Skin of body (tissue), 1 donor: ENCODE measurements at regions not wholly inside any gene's neighbourhood (a gene's known extent, or its start where the extent isn't known, plus 50 kb on each side); places are given as distances from the start of the nearest gene placed in this dataset.

Experiments used
- DNase-seq: peaks from one replicate; lab custom pipeline; 2025; lab: John Stamatoyannopoulos, UW

DNA sequence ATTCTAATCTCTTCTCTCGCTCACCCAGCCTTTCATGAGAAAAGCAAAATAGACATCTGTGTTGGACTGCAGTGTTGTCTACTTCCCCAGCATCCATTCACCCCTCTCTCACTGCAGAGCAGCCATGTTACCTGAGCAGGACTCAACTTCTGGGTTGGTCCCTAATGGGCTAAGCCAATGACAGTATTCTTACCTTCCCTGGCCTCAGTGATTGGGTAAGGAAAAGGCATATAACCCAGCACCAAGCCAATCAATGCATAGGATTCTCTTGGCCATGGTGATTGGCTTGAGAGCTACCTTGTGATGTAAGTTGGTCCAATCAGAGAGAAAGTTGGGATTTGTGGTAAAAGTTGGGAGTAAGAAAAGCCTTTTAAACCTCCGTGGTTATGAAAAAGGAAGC, 99.8 kb upstream of the NECTIN1 start:
- DNase-seq, result no peak

DNA sequence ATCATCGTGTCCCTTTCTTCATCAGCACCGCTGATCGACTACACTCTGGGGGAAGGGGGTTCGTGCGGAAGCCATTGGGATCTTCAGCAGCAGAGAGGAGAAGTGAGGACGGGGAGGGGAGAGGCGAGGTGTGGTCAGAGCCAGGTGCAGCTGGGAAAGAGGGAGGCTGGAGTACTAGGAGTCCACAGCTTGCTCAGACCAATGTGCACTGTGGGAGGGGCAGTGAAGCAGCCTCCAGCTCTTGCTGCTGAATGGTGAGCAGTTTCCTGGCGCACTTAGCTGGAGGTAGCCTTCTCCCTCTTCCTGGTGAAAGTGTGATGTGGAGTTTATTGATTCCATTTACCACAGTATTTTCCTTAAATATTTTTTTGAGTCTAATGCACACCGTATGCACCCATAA, 99.0 kb upstream of the NECTIN1 start:
- no peak for DNase-seq

GRCh38 chr11:119827113-119827512, 98.1 kb upstream of the NECTIN1 start:
- DNase-seq, result no peak

DNA sequence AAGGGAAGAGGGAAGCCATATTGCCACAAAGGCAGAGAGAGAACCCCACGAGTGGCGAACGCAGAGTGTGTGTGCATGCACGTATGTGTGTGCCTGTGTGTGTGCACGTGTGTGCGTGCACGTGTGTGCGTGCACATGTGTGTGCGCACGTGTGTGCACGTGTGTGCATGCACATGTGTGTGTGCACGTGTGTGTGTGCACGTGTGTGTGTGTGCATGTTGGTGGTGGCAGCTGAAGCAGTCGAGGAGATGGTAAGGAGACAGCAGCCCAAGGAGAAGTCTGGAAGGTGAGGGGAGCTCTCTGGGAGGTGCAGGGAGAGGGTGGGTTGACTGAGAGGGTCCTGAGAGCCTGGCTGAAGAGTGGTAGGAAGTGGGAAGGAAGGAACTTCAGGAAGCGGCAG, 94.1 kb upstream of the NECTIN1 start:
- DNase-seq, result no peak

GRCh38 chr11:119816660-119817059, 87.7 kb upstream of the NECTIN1 start:
- DNase-seq, result no peak

DNA sequence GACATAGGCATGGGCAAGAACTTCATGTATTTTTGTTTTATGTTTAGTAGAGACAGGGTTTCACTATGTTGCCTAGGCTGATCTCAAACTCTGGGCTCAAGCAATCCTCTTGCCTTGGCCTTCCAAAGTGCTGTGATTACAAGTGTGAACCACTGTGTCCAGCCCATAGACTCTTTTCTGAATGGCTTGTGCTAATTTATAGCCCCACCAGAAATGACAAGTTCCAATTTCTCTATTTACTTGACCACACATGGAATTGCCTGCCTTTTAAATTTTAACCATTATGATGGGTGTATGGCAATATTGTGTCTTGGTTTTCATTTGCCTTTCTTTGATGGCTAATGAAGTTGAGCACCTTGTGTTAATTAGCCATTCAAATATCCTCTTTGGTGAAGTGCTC, 85.8 kb upstream of the NECTIN1 start:
- DNase-seq, result no peak

GRCh38 chr11:119810478-119811232, 81.7 kb upstream of the NECTIN1 start:
- DNase-seq, result no peak

DNA sequence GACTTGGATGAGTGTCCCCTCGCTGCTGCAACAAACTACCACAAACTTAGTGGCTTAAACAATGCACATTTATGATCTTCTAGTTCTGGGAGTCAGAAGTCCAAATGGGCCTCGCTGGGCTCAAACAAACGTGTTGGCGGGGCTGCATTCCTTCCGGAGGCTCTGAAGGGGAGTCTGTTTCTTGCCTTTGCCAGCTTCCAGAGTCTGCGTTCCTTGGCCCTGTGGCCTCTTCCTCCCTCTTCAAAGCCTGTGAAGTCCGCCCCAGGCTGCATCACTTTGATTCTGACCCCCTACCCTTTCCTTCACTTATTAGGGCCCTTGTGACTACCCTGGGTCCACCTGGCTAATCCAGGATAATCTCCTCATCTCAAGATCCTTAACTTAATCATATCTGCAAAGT, 80.3 kb upstream of the NECTIN1 start:
- DNase-seq, result no peak

GRCh38 chr11:119808407-119809185, 79.6 kb upstream of the NECTIN1 start:
- no peak for DNase-seq

GRCh38 chr11:119807841-119808240, 78.8 kb upstream of the NECTIN1 start:
- DNase-seq, result no peak

DNA sequence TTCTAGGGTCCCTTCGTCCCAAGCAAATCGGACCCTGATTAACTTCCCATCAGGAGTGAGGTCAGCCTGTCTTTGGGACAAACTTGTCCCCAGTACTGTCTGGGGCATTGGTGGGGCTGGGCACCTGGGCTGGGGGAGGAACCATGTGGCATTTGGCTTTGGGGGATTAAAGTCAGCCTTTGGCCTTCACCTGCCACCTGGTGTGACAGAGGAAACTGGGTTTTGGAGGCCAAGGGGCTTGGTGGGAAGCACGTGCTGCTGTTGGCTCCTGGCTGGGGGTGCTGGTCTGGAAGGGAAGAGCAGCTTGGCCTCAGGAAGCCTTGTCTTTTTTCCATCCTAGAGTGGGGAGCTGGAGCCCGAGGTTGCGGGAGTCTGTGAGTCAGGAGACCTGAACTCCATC, 78.4 kb upstream of the NECTIN1 start:
- DNase-seq, result no peak

DNA sequence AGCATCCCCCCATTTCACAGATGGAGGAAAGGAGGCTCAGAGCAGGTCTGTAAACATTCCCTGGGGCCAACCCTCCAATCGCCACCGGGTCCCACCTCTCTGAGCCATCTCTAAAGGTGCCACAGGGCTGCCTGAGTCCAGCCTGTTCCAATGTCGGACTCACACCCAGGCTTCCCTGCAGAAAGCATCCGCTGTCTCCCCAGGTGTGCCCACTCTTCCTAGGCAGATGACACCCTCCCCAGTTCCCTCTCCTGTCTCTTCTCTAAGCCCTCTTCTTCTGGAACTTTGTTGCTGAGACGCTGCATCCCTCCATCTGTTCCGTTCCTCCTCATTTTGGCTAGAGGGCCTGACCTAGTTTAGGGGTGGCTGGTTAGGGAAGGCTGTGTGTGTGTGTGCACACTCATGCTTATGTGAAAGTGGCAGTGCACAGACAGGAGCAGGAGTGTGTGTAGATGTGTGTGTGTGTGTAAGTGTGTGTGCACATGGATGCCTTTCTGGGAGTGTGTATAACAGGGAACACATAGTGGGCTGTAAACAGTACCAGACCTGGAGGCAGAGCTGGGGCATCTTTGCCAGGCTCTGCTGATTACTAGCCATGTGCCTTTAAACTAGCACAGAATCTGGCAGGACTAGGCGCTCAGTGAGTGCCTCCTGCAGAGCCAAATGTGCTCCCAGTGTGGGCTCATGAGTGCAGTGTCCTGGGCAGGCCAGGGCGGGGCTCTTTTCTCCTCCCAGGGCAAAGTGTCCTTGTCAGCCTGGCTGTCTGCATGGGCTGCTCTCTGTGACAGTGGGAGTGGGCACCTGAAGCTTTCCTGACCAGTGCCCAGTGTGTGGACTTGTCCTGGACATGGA, 77.3 kb upstream of the NECTIN1 start:
- DNase-seq, result no peak

DNA sequence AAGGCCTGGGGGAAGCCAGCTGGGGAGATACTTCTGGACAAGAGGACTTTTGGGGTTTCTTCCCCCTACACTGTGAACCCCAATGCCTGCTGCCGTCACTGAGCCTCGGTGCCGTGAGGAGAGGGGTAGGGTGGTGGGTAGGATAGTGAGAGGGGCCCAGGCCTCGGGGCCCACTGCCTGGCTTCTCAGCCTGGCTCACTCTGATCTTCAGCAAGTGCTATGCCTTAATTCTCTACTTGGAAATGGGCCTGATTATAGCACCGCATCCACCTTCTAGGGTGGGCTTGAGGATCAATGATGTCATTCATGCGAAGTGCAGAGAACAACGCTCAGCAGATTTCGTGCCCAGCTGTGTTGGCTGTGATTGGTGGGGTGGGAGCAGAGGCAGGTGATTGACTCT, 76.7 kb upstream of the NECTIN1 start:
- DNase-seq, result no peak

DNA sequence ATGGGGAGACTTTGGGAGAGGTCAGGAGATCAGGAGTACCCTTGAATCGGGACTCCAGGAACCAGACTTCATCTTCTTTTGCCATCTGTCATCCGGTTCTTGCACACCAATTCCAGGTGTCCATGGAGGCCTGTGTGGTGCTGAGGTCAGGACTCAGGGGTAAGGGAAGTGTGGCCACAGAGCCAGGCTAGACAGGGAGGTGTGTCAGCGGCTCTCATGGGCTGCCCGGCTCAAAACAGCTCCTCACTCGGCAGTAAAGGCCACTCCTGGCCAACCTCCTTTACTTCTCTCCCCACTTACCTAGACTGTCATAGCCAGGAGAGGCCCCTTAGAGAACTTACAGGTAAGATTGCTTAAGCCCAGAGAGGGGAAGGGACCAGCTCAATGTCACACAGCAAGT, 75.7 kb upstream of the NECTIN1 start:
- DNase-seq, result no peak

DNA sequence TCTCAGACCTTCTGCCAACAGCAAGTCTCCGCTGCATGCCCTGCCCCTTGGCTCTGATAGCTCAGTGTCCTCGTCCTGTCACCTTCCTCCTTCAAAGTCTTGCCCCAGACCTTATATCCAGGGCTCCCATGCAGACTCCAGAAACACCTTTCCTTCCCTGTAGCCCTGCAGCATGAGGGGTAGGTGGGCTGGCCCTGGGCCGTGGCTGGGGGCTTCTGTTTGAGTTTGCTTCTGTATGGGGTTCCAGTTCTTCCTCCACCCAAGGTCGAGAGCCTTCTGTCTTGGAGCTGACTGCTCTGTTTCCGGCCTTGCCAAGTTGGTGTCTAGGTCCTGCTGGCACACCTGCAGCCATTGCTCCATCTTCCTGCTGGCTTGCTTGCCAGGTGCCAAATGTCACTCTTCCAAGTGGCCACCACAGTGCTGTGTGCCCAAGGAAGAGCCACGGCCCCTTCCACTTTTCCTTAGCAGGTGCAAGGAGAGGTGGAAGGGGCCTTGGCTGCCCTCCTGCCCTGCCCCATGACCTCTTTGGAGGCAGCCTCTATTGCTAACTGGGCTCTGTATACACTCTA, 74.8 kb upstream of the NECTIN1 start:
- no peak for DNase-seq

DNA sequence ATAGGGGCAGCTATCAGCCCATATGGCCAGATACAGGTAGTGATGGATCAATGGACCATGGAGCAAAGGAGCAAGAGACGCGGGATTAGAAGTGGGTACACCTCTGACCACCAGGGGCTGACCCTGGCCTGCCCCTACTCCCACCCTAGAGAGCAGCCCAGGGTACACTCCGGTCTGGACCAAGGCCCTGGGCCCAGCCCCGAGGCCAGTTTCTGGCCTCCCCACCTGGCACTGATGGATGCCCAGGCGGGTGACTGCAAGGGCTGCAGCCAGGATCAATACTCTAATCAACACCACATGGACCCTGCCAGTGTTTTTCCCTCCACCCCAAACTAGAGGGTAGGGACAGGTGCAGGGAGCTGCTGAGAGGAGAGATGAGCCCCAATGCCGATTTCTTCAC, 74.1 kb upstream of the NECTIN1 start:
- no peak for DNase-seq

DNA sequence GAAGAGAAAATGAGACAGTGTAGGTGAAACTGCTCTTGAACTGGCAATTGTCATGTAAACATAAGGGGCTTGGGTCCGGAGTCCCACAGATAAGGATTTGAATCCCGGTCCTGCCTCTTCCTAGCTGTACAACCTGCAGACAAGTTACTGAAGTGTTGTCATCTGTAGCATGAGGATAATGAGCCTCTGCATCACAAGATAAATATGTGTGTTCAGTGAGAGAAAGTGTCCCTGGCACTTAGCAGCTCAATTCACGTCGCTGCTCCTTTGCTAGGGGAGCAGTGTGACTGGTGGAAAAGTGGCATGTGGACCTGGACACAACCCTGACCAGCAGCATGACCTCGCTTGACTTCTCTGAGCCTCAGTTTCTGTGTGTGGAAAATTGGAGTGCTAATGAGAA, 73.7 kb upstream of the NECTIN1 start:
- no peak for DNase-seq

DNA sequence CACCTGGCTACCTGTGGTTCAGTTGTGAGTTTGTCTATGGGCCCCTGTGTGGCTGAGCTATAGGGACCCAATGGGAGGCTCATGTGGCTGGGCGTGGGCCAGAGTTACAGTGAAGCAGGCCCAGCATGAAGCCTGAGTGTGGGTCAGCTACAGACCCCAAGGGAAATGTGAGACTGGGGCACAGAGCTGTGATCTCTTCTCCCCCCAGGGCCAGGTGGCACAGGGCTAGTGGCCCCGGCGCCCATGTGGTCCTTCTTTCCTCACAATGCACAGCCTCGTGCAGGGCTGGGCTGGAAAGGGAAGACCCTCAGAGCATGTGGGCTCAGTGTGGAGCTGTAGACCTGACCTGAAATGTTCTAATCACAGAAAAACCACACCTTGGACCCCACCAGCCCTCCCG, 71.6 kb upstream of the NECTIN1 start:
- no peak for DNase-seq

DNA sequence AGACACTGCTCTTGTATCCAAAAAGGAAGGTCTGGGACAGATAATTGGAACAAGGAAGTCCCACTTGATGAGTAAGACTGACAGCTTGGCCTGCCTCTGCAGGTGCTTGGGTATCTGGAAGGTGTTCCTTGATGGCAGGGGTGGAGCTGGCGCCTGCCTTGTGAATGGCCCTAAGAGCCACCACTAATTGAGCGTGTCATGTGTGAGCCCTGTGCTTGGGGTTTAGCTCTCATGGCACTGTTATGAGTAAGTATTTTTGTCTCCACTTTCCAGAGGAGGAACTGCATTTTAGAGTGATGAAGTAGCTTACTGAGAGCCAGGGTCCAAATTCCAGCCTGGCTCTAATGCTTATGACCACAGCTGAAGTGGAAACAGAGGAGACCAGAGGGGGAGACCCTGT, 71.2 kb upstream of the NECTIN1 start:
- no peak for DNase-seq

GRCh38 chr11:119798656-119799055, 69.7 kb upstream of the NECTIN1 start:
- DNase-seq, result no peak

DNA sequence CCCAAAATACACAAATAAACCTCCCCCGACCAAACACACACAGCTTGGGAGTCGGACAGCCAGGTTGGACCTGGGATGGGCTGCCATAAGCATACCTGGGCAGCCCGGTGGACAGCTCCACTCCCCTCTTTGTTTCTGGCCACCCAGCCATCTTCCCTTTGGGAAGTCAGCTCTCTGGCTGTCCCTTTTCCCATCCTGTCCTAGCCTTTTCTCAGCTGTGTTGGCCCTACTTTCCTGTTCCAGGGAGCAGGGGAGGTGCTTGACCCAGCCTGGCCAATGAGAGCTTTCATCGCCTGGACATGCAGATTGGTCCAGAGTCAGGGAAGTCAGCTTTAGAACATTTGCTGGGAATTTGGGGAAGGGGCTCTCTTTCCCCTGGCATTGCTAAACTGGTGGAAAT, 68.7 kb upstream of the NECTIN1 start:
- no peak for DNase-seq

DNA sequence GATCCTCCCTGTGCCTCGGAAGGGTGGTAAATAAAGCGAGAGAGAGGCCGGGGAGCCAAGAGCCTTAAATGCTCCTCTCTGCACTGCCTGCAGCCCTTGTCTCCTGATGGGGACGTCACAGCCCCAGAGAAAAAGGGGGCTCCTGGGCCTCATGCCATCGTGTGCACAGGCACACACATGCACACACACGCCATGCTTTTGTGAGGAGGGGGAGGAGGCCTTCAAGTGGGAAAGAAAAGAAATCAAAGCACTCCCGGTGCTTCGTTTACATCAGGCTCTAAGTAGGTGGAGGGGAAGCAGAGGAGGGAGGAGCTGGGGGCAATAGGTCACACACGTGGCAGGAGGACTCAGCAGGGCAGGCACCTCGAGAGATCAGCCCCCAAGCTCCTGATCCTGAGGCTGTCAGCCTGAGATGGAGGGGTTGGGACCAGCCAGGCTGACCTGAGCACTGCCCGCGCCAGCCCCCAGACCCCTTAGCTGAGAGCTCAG, 68.2 kb upstream of the NECTIN1 start:
- no peak for DNase-seq
